HEK293 (cell line): ENCODE measurements at regions not wholly inside any gene's neighbourhood (a gene's known extent, or its start where the extent isn't known, plus 50 kb on each side); places are given as distances from the start of the nearest gene placed in this dataset.

ENCODE experiments used
- ZEB2 ChIP-seq: fragments of 450-650 bp; formaldehyde crosslinking; IDR thresholded peaks from 2 replicates; pipeline ENCODE4 v1.5.1; 2016; ENCODE audit warnings: missing biosample characterization, missing genetic modification characterization
- ZNF112 ChIP-seq: fragments of 450-650 bp; formaldehyde crosslinking; IDR thresholded peaks from 2 replicates; pipeline ENCODE4 v1.5.0; 2017; ENCODE audit warnings: missing biosample characterization, missing genetic modification characterization
- ZNF155 ChIP-seq: fragments of 450-650 bp; formaldehyde crosslinking; IDR thresholded peaks from 2 replicates; pipeline ENCODE4 v1.5.1; 2016; ENCODE audit warnings: missing biosample characterization, missing genetic modification characterization
- ZSCAN23 ChIP-seq: fragments of 450-650 bp; formaldehyde crosslinking; IDR thresholded peaks from 2 replicates; pipeline ENCODE4 v1.5.1; 2016; ENCODE audit warnings: missing biosample characterization, missing genetic modification characterization

- TF ChIP-seq ZNF112 (no peak), ZEB2 (tag by site-specific recombination) (no peak), ZSCAN23 (tag by site-specific recombination) (no peak), ZNF155 (tag by site-specific recombination) (no peak)
- TF ChIP-seq, all 188 proteins: peak for 0
Measured at GRCh38 chr7:55314967-55315366, 50.2 kb upstream of the LANCL2 start (continued).
